Thyroid gland (tissue), 4 donors: ENCODE measurements at regions not wholly inside any gene's neighbourhood (a gene's known extent, or its start where the extent isn't known, plus 50 kb on each side); places are given as distances from the start of the nearest gene placed in this dataset.

Source experiments
- POLR2A ChIP-seq, 2 donors: fragments of 450-650 bp; IDR thresholded peaks; one replicate each; pipeline ENCODE4 v1.6.1; 2017; ENCODE audit warnings: antibody characterized with exemption in 2 of 2, mild to moderate bottlenecking in 2 of 2, moderate library complexity in 1 of 2
- TF ChIP-seq, protein P1 (sequence below), 6 experiments: fragments of 200-600 bp in 3 of 6; fragments of 450-650 bp in 3 of 6; sonication (generic) in 3 of 6; IDR thresholded peaks; one replicate each; pipeline ENCODE4 v1.5.1; 2016 to 2019; ENCODE audit warnings: antibody characterized with exemption in 6 of 6, mild to moderate bottlenecking in 2 of 6, inconsistent platforms in 1 of 6, moderate library complexity in 1 of 6

DNA sequence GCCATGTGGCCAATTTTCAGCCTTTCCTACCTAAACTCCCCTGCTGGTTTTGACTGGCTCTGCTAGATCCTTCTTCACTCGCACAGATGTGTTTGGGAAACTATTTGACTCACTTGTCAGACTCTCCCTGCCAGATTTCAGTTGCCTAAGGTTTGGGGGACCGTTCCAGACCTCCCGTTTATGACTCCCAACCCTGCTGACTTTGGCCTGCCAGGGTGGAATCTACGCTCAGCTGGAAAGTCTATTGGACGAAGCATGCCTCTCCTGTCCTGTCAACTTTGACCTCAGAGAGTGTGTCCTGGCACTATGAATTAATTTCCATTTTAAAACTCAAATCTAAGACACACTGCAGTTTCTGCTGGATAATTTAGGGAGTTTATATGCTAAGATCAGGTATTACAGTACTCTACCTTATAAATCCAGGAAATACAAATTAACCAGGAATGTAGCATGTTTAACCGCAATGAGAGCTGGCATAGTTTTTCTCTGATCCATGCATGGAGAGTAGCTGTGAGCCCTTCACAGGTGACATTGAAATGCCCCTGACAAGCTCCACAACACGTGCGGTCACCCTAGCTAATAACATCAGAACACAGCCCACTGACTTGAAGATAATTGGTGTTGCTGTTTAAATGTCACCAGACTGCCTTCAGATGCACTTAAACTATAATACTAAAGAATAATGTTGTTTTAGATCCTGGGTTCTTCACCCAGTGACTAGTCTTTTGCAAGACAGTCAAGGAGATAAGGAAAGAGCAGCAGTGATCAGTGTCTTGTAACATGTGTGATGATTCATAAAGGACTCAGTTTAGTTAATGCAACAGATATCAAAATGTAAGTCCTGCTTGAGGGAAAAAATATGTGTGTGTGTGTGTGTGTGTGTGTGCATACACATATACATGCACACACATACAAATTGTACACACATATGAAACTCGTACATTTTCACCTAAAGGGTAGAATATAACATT, 223.0 kb upstream of the MCTP2 start:
- TF ChIP-seq, protein P1, sequence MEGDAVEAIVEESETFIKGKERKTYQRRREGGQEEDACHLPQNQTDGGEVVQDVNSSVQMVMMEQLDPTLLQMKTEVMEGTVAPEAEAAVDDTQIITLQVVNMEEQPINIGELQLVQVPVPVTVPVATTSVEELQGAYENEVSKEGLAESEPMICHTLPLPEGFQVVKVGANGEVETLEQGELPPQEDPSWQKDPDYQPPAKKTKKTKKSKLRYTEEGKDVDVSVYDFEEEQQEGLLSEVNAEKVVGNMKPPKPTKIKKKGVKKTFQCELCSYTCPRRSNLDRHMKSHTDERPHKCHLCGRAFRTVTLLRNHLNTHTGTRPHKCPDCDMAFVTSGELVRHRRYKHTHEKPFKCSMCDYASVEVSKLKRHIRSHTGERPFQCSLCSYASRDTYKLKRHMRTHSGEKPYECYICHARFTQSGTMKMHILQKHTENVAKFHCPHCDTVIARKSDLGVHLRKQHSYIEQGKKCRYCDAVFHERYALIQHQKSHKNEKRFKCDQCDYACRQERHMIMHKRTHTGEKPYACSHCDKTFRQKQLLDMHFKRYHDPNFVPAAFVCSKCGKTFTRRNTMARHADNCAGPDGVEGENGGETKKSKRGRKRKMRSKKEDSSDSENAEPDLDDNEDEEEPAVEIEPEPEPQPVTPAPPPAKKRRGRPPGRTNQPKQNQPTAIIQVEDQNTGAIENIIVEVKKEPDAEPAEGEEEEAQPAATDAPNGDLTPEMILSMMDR (IDR thresholded peaks at IDR 0.05) = no peak
- no peak for TF ChIP-seq POLR2A (IDR thresholded peaks at IDR 0.05)
